DOHH2 (cell line): ENCODE measurements at regions not wholly inside any gene's neighbourhood (a gene's known extent, or its start where the extent isn't known, plus 50 kb on each side); places are given as distances from the start of the nearest gene placed in this dataset.

ENCODE experiments used
- EZH2phosphoT487 ChIP-seq: fragments of 200-600 bp; sonication (generic); IDR thresholded peaks from 2 replicates; pipeline ENCODE4 v1.6.1; 2017; ENCODE audit warnings: borderline replicate concordance, mild to moderate bottlenecking, antibody characterized with exemption, low read length, moderate library complexity, mixed read lengths
- TF ChIP-seq, protein P1 (sequence below): fragments of 200-600 bp; sonication (generic); IDR thresholded peaks from one replicate; pipeline ENCODE4 v1.5.1; 2014; ENCODE audit warnings: antibody characterized with exemption, mild to moderate bottlenecking, low read depth, low read length; ENCODE audit not compliant: poor library complexity, severe bottlenecking

DNA sequence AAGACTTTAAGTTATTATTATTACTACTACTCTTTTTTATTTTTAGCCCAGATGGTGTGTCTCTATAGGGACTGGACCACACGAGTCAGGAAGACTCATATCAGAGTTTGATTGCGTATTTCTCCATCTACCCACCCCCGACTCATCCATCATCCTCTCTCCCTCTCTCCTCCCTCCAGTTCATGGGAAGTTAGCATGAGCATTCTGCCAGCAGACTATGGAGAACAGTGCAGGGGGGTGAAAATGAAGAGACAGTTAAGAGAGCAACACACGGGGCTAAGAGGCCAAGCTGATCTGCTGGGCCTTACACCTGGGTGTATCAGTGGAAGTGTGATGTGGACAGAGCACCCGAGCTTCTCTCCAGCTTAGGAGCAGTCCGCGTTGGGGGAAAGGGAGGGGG lies 95.0 kb downstream of the UQCRFS1 start:
- TF ChIP-seq, protein P1, sequence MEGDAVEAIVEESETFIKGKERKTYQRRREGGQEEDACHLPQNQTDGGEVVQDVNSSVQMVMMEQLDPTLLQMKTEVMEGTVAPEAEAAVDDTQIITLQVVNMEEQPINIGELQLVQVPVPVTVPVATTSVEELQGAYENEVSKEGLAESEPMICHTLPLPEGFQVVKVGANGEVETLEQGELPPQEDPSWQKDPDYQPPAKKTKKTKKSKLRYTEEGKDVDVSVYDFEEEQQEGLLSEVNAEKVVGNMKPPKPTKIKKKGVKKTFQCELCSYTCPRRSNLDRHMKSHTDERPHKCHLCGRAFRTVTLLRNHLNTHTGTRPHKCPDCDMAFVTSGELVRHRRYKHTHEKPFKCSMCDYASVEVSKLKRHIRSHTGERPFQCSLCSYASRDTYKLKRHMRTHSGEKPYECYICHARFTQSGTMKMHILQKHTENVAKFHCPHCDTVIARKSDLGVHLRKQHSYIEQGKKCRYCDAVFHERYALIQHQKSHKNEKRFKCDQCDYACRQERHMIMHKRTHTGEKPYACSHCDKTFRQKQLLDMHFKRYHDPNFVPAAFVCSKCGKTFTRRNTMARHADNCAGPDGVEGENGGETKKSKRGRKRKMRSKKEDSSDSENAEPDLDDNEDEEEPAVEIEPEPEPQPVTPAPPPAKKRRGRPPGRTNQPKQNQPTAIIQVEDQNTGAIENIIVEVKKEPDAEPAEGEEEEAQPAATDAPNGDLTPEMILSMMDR = no peak
- TF ChIP-seq EZH2phosphoT487 = no peak
